IMR-90 (cell line): ENCODE measurements at regions not wholly inside any gene's neighbourhood (a gene's known extent, or its start where the extent isn't known, plus 50 kb on each side); places are given as distances from the start of the nearest gene placed in this dataset.

Source experiments
- ATAC-seq: fragments of 200-7000 bp; cut with Tn5 transposase; 2 replicates; pipeline ENCODE4 v1.9.1; 2020; ENCODE audit warnings: low read depth, mild to moderate bottlenecking, moderate library complexity
- BruUV-seq: library from RNA; stranded (reverse); fragments of 400-500 nt; replicated peaks from 2 replicates; lab custom pipeline; 2021; lab: Mats Ljungman, UMichigan
- CTCF ChIA-PET: fragments of 300-600 bp; formaldehyde crosslinking; extraction: SDS; loops from one replicate; lab custom pipeline; 2021; ENCODE audit warnings: antibody characterized with exemption; lab: Yijun Ruan, JAX
- POLR2A ChIA-PET: fragments of 300-600 bp; sonication (Branson Sonifier 250); formaldehyde crosslinking; loops from one replicate; lab custom pipeline; 2022; ENCODE audit warnings: antibody characterized with exemption; ENCODE audit not compliant: unreplicated experiment; lab: Charles Lee
- DNase-seq: peaks from one replicate; pipeline ENCODE4 v3.0.0; 2013
- H2AFZ ChIP-seq: replicated peaks from 2 replicates; pipeline ENCODE3; 2013; ENCODE audit warnings: low read length, mild to moderate bottlenecking; ENCODE audit not compliant: poor library complexity
- H2AK5ac ChIP-seq: 2 replicates; pipeline ENCODE4 v1.6.1; 2013; ENCODE audit warnings: low read depth, low read length, inconsistent platforms
- H2AK9ac ChIP-seq: replicated peaks from 2 replicates; pipeline ENCODE3; 2013; ENCODE audit warnings: mild to moderate bottlenecking, low read depth, low read length, moderate library complexity; ENCODE audit not compliant: poor library complexity
- H2BK120ac ChIP-seq: 2 replicates; pipeline ENCODE4 v1.6.1; 2013; ENCODE audit warnings: low read depth, low read length, inconsistent platforms
- H2BK15ac ChIP-seq: 3 replicates; pipeline ENCODE4 v1.6.1; 2013; ENCODE audit warnings: low read depth, low read length, inconsistent platforms
- H2BK20ac ChIP-seq: 2 replicates; pipeline ENCODE4 v1.6.1; 2013; ENCODE audit warnings: low read depth, mild to moderate bottlenecking, inconsistent platforms, low read length, moderate library complexity
- H2BK5ac ChIP-seq: 2 replicates; pipeline ENCODE4 v1.6.1; 2013; ENCODE audit warnings: mild to moderate bottlenecking, low read depth, low read length, inconsistent platforms; ENCODE audit not compliant: poor library complexity, severe bottlenecking
- H3K14ac ChIP-seq: replicated peaks from 2 replicates; pipeline ENCODE4 v1.6.1; 2013; ENCODE audit warnings: low read depth, low read length, inconsistent platforms
- H3K18ac ChIP-seq: 2 replicates; pipeline ENCODE4 v1.6.1; 2013; ENCODE audit warnings: low read depth, low read length, control low read depth
- H3K23ac ChIP-seq: 2 replicates; pipeline ENCODE4 v1.6.1; 2013; ENCODE audit warnings: low read depth, low read length, inconsistent platforms
- H3K27ac ChIP-seq: 2 replicates; pipeline ENCODE4 v1.5.1; 2013; ENCODE audit warnings: mild to moderate bottlenecking, control low read depth, low read length; ENCODE audit not compliant: insufficient read depth
- H3K27me3 ChIP-seq: 2 replicates; pipeline ENCODE4 v1.6.1; 2013; ENCODE audit warnings: low read length; ENCODE audit not compliant: control insufficient read depth, insufficient read depth
- H3K36me3 ChIP-seq: 2 replicates; pipeline ENCODE4 v1.6.1; 2013; ENCODE audit warnings: low read length, mixed read lengths; ENCODE audit not compliant: control insufficient read depth, insufficient read depth
- H3K4ac ChIP-seq: 2 replicates; pipeline ENCODE4 v1.6.1; 2013; ENCODE audit warnings: low read depth, low read length, inconsistent platforms
- H3K4me1 ChIP-seq: 2 replicates; pipeline ENCODE4 v1.6.1; 2013; ENCODE audit warnings: low read length, mixed read lengths; ENCODE audit not compliant: control insufficient read depth, insufficient read depth
- H3K4me2 ChIP-seq: 2 replicates; pipeline ENCODE4 v1.6.1; 2013; ENCODE audit warnings: low read depth, mild to moderate bottlenecking, control low read depth, low read length, moderate library complexity
- H3K4me3 ChIP-seq: 2 replicates; pipeline ENCODE4 v1.5.1; 2013; ENCODE audit warnings: low read depth, mild to moderate bottlenecking, control low read depth, low read length, moderate library complexity; ENCODE audit not compliant: insufficient read depth
- H3K56ac ChIP-seq: 2 replicates; pipeline ENCODE4 v1.6.1; 2013; ENCODE audit warnings: low read length, inconsistent platforms; ENCODE audit not compliant: insufficient read depth; ENCODE audit errors: extremely low read depth
- H3K79me1 ChIP-seq, 2 experiments: 2 replicates each; pipeline ENCODE4 v1.6.1; 2013; ENCODE audit warnings: low read length in 2 of 2, inconsistent platforms in 1 of 2, low read depth in 1 of 2
- H3K9ac ChIP-seq: 2 replicates; pipeline ENCODE4 v1.6.1; 2013; ENCODE audit warnings: low read depth, low read length, control low read depth
- H3K9me1 ChIP-seq: 2 replicates; pipeline ENCODE4 v1.6.1; 2013; ENCODE audit warnings: low read length, inconsistent platforms; ENCODE audit not compliant: insufficient read depth
- H3K9me3 ChIP-seq: 2 replicates; pipeline ENCODE4 v1.6.1; 2013; ENCODE audit warnings: low read length; ENCODE audit not compliant: control insufficient read depth, insufficient read depth
- H4K20me1 ChIP-seq: 2 replicates; pipeline ENCODE4 v1.6.1; 2013; ENCODE audit warnings: low read length, inconsistent platforms; ENCODE audit not compliant: insufficient read depth
- H4K5ac ChIP-seq: 2 replicates; pipeline ENCODE4 v1.6.1; 2013; ENCODE audit warnings: mild to moderate bottlenecking, low read depth, low read length, control low read depth
- H4K8ac ChIP-seq, 2 experiments: 2 replicates each; pipeline ENCODE4 v1.6.1; 2013; ENCODE audit warnings: low read depth in 2 of 2, low read length in 2 of 2, control low read depth in 1 of 2, inconsistent platforms in 1 of 2
- H4K91ac ChIP-seq: 2 replicates; pipeline ENCODE4 v1.6.1; 2013; ENCODE audit warnings: low read depth, low read length, inconsistent platforms; ENCODE audit not compliant: insufficient read depth
- FOS ChIP-seq: fragments of 150-350 bp; IDR thresholded peaks from 2 replicates; pipeline ENCODE4 v1.6.1; 2016; ENCODE audit warnings: low read depth, low read length
- MXI1 ChIP-seq: IDR thresholded peaks from 2 replicates; pipeline ENCODE4 v1.6.1; 2012; ENCODE audit warnings: low read depth, mild to moderate bottlenecking, low read length, moderate library complexity, borderline replicate concordance
- RFX5 ChIP-seq: IDR thresholded peaks from 2 replicates; pipeline ENCODE4 v1.8.0; 2012; ENCODE audit warnings: low read depth, mild to moderate bottlenecking, low read length, moderate library complexity
- WGBS, 2 experiments: methylation state at CpG; one replicate each; pipeline versions ENCODE4 v1.1.5 to v1.1.7; 2013; ENCODE audit warnings: missing lambda C conversion rate in 2 of 2; ENCODE audit not compliant: insufficient read length in 1 of 2; ENCODE audit errors: extremely low coverage in 2 of 2; 5-methylcytosine and 5-hydroxymethylcytosine counted together
- dilution Hi-C: fragments of 300-500 bp; cut with HindIII; formaldehyde crosslinking; loops from one replicate; pipeline ENCODE4 v1.14.3; 2018; ENCODE audit warnings: low sequenced_read_pairs; ENCODE audit not compliant: unreplicated experiment
- in situ Hi-C: fragments of 300-500 bp; cut with MboI; formaldehyde crosslinking; loops from 3 replicates; pipeline ENCODE4 v1.14.3; 2019; ENCODE audit warnings: low sequenced_read_pairs, inconsistent platforms, mixed read lengths
- intact Hi-C: fragments of 100-400 bp; cut with micrococcal nuclease; formaldehyde crosslinking; loops from 2 replicates; pipeline ENCODE4 v1.10.0; 2022

DNA sequence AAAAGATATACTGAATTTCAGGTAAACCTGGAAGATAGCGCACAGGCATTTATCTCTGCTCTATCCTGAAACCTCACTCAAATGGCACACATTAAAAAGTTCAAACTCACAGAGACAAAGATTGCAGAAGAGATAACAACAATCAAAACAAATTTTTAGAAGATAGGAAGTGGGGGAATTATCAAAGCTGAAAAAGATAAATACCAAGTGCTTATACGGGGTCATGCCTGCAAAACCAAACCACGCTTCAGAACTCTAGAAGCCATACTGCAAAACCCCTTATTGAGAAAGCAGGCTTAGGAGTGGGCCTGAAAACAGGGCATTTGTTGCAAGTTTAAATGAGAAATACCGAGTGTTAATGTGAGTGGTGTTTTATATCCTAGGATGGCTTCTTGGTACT lies 76.8 kb downstream of the BARHL2 start:
- Histone ChIP-seq H4K91ac (no peak overlapping the region), H3K9me3 (no peaks in the 10 kb centered on the region), H2BK120ac (no peak overlapping the region), H3K4me2 (no peak overlapping the region), H3K14ac (no peak overlapping the region), H3K4me3 (no peak overlapping the region), H3K4me1 (no peaks in the 10 kb centered on the region), H2AK9ac (no peak overlapping the region), H2AFZ (no peak overlapping the region), H3K79me1 (no peaks in the 10 kb centered on the region), H3K36me3 (no peaks in the 10 kb centered on the region), H4K8ac (no peak overlapping the region), H4K20me1 (no peaks in the 10 kb centered on the region), H3K9ac (no peak overlapping the region), H3K18ac (no peak overlapping the region), H4K5ac (no peak overlapping the region), H3K27ac (no peak overlapping the region), H3K27me3 (no peaks in the 10 kb centered on the region), H3K4ac (no peak overlapping the region), H3K23ac (no peak overlapping the region), H2AK5ac (no peak overlapping the region), H2BK20ac (no peak overlapping the region), H3K56ac (no peak overlapping the region), H3K9me1 (no peaks in the 10 kb centered on the region), H2BK5ac (no peak overlapping the region), H2BK15ac (no peak overlapping the region)
- no CpG with 5 or more reads among the region's 4 CpGs for WGBS, 2 experiments
- dilution Hi-C loops, result no loop called here
- BruUV-seq, result no TSS peak
- intact Hi-C loops, result no loop called here
- TF ChIP-seq FOS (no peak), MXI1 (no peak), RFX5 (no peak)
- ATAC-seq (no peak), DNase-seq (no peak)
- ChIA-PET CTCF (no interaction called here), POLR2A (no interaction called here)
- in situ Hi-C loops, result no loop called here
